Mucosa of descending colon (tissue), 3 donors: ENCODE measurements at regions not wholly inside any gene's neighbourhood (a gene's known extent, or its start where the extent isn't known, plus 50 kb on each side); places are given as distances from the start of the nearest gene placed in this dataset.

Experiments used
- ATAC-seq: fragments of 200-7000 bp; cut with Tn5 transposase; one replicate; pipeline ENCODE4 v1.9.1; 2020; ENCODE audit warnings: mild to moderate bottlenecking, moderate library complexity
- DNase-seq, 3 donors: peaks; one replicate each; pipeline ENCODE4 v3.0.0-alpha.2; 2020
- H3K36me3 ChIP-seq: fragments of 200-600 bp; one replicate; pipeline ENCODE4 v1.8.0; 2021; ENCODE audit warnings: low read depth, mild to moderate bottlenecking
- H3K4me1 ChIP-seq: fragments of 200-600 bp; one replicate; pipeline ENCODE4 v1.8.0; 2021; ENCODE audit warnings: low read depth, mild to moderate bottlenecking
- H3K4me3 ChIP-seq: fragments of 200-600 bp; one replicate; pipeline ENCODE4 v1.8.0; 2021; ENCODE audit warnings: mild to moderate bottlenecking
- H3K9me3 ChIP-seq: fragments of 200-600 bp; one replicate; pipeline ENCODE4 v1.8.0; 2021; ENCODE audit warnings: mild to moderate bottlenecking
- CTCF ChIP-seq: fragments of 200-600 bp; IDR thresholded peaks from one replicate; pipeline ENCODE4 v1.8.0; 2022; ENCODE audit warnings: antibody characterized with exemption, mild to moderate bottlenecking
- intact Hi-C, 2 donors: fragments of 100-400 bp; cut with DNase I in 1 of 2; cut with micrococcal nuclease in 1 of 2; formaldehyde crosslinking; loops; one replicate each; pipeline versions ENCODE4 v1.11.0 to v1.11.1; 2022; cut with DNase I, micrococcal nuclease
- donor health status: DM: no; HTN: no; CAD: no; lungs with moderate emphysema.
- donor health status: DM: no; HTN: no; CAD: no.
- donor health status: DM: no; HTN: yes; CAD: no.

- no peaks in the 10 kb centered on the region for H3K4me1 ChIP-seq
- intact Hi-C loops = no loop called here
- DNase-seq = no peak
- no peak for ATAC-seq
- no peaks in the 10 kb centered on the region for H3K36me3 ChIP-seq
- no peak overlapping the region for H3K4me3 ChIP-seq
- peaks cover 58% of the 10 kb centered on the region for H3K9me3 ChIP-seq
- no peak for TF ChIP-seq CTCF
These were observed 99.2 kb downstream of the SOX11 start for GRCh38 chr2:5791371-5791770.

- Histone ChIP-seq H3K9me3 (peaks cover 44% of the 10 kb centered on the region), H3K4me1 (no peaks in the 10 kb centered on the region), H3K36me3 (no peaks in the 10 kb centered on the region), H3K4me3 (no peak overlapping the region)
- intact Hi-C loops = no loop called here
- no peak for TF ChIP-seq CTCF
- no peak for DNase-seq
- no peak for ATAC-seq
These were observed 101.8 kb downstream of the SOX11 start for GRCh38 chr2:5794012-5794411.

- no peak for TF ChIP-seq CTCF
- Histone ChIP-seq H3K4me3 (no peak overlapping the region), H3K36me3 (no peaks in the 10 kb centered on the region), H3K9me3 (peaks cover 32% of the 10 kb centered on the region), H3K4me1 (no peaks in the 10 kb centered on the region)
- no peak for DNase-seq
- ATAC-seq = no peak
- intact Hi-C loops = no loop called here
These were observed 105.9 kb downstream of the SOX11 start for GRCh38 chr2:5798084-5798483.

DNA sequence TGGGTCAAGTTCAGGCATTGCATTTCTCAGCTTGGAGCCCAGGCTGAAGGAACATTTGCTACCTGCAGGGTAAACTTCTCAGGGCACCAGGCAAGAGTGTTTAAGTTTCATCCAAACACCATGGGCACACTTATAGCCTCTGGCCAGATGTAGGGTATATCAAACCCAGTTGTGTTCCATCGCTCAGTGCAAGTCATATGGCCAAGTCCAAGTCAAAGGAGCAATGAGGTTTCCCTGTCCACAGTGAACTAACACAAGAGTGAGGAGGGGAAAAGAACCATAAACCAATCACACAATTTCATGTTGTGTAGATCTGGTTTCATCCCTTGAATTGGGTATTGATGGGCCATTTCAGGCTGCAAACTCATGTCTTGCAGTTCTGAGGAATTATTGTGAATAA lies 107.2 kb downstream of the SOX11 start:
- no peak for TF ChIP-seq CTCF
- Histone ChIP-seq H3K36me3 (no peaks in the 10 kb centered on the region), H3K4me3 (no peak overlapping the region), H3K9me3 (peaks cover 25% of the 10 kb centered on the region), H3K4me1 (no peaks in the 10 kb centered on the region)
- DNase-seq (no peak), ATAC-seq (no peak)
- intact Hi-C loops = no loop called here

DNA sequence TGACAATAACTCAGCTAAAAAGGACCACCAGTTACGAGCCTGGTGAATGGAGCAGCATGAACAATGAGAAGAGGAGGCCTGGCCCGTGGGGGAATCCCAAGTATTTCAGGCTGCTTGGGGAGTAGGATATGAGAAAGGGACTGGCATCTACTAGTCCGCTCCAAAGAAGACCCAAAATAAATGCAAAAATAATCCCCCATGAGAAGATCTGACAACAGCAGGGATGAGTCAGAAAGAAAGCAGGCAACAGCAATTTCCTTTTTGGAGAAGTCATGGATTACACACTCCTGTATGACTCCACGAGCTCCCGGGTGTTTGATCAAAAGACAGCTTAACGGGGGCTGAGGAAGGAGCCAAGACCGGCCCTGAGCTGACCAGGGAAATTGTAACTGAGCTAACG lies 111.4 kb downstream of the SOX11 start:
- Histone ChIP-seq H3K4me3 (no peak overlapping the region), H3K9me3 (peaks cover 18% of the 10 kb centered on the region), H3K4me1 (no peaks in the 10 kb centered on the region), H3K36me3 (no peaks in the 10 kb centered on the region)
- TF ChIP-seq CTCF = no peak
- intact Hi-C loops = no loop called here
- ATAC-seq = no peak
- DNase-seq = no peak

DNA sequence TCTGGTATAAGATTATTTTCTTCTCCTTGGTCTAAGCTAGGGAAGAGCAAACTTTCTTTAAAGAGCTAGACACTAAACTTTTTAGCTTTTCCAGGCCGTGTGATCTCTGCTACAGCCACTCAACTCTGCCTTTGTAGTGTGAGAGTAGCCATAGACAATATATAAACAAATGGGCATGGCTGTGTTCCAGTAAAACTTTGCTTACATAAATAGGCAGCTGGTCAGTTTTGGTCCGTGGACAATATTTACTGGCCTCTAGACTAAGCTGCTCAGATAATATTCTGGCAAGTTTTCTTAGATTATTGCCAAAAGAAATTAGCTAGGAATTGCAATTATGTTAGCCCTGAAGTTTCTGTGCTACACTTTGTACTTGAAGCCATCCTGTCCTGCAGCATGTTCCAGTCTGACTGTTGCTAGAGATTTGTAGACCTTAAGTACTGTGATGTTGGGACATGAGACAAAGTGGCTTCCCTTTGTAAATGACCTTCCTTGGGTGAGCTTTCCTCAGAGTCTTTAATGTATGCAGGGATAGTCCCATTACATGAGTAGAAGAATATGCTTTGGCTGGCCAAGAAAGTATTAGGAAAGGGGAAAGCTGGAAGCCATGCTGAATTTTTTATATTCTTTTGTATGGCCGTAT lies 126.9 kb downstream of the SOX11 start:
- intact Hi-C loops = no loop called here
- no peaks in the 10 kb centered on the region for H3K36me3 ChIP-seq
- DNase-seq (no peak), ATAC-seq (no peak)
- H3K4me3 ChIP-seq = no peak overlapping the region
- H3K9me3 ChIP-seq = peaks cover 29% of the 10 kb centered on the region
- no peak for TF ChIP-seq CTCF
- no peaks in the 10 kb centered on the region for H3K4me1 ChIP-seq
